Stimulated activated CD4-positive, alpha-beta T cell treated with anti-CD3 and anti-CD28 coated beads, TNF-alpha, amount 100 ng/mL, for 24 hours (primary cell): ENCODE measurements at regions not wholly inside any gene's neighbourhood (a gene's known extent, or its start where the extent isn't known, plus 50 kb on each side); places are given as distances from the start of the nearest gene placed in this dataset.
"Not testable (repeated sequence)": the region's sequence is repeated elsewhere in the genome, so short reads cannot be mapped to it uniquely, and the experiment has no call there.

Source experiments
- DNase-seq, 3 experiments: peaks; one replicate each; pipeline ENCODE4 v3.0.0-alpha.2; 2020; ENCODE audit warnings: low read depth in 3 of 3

DNA sequence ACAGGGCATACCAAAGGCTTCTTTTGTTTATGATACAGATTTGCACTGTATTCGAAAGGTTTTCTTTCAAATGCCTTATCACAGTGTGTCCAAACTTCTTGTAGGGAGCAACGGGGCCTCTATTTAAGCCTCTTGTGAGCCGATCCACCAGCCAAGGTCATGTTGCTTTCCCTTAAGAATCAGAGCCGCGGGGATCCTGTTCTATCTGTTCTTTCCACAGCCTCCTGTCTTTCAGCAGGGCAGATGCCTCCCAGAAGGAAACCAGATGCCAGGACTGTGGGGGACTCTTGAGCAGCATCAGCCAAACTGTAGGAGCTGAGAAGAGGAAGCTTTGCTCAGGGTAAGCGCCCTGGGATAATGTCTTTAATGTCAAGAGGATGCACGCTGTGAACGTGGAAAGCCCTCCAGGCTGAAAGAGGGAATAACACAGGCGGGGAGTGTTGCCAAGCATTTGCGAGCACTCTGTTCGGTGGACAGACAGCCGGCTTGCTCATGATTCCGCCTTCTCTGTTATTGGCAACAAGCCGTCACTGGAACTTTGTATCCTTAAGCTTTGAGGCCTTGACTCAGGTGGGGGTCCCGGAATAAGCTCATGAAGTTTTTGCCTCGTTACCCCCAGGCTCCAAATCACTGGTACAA is 279.8 kb upstream of the FRG1 start:
- DNase-seq = no peak

- DNase-seq = no peak
Observed at GRCh38 chr4:189664693-189665250, 275.9 kb upstream of the FRG1 start.

DNA sequence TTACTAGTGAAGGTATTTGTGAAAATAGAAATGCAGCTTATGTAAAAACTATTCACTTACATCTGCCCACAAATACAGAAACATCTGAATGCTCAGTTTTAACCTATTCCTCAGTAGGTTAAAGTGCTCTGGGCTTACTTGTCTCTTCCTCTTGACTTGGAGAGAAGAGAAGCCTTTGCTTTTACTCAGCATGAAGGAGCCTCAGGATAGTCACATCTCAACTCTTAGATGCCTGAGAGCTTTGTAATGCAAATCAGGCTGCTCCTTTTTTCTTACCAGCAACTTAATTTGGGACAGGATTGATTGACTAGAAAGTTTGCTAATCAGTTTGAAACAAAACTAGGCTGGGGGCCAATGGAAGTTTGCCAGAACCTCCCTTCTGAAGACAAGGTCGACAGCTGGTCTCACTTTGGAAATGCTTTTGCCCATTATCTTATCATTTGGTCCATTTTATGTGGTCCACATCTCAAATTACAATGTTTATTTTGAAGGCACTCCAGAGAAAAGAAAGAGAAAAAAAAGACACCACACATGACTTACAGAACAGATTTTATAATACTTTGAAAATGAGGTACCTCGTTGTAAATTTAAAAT is 274.9 kb upstream of the FRG1 start:
- DNase-seq = not testable (repeated sequence)

DNA sequence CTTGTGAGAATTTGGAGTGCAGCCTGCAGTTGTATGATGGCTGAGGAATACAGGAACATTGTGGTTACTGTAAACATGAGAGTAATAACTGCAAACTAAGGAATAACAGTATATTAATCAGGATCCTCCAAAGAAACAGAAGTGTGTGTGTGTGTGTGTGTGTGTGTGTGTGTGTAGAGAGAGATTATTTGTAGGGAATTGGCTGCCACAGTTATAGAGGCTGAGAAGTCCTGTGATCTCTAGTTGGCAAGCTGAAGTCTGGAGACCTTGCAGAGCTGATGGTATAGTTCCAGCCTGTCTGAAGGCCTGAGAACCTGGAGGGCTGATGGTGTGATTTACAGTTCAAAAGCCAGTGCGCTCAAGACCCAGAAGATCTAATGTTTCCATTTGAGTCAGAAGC is 273.3 kb upstream of the FRG1 start:
- DNase-seq = not testable (repeated sequence)

DNA sequence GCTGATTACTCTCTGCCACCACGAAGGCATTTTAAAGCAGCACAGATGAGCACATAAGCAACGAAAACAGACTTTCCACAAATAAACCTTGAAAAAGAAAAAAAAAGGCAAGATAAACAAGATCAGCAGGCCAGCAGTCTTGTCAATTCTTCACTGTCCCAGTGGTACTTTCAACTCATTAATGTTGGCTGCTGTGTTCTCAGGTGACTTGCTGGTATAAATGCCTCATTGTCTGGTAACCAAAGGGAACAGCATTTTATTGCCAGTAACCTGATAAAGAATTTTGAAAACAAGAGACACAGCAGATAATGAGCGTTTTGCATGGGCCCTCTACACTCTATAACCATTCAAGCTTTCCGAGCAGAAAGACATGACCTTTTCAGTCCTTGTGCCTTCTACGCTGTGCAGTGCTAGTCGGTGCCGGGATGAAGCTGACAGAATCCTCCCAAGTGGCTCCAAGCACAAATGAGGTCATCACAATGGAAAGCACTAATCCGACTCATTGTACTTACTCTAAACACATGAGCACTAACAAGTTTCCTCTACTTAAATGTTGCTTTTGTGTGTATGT is 242.9 kb upstream of the FRG1 start:
- DNase-seq = not testable (repeated sequence)

GRCh38 chr4:189703000-189703399 is 237.7 kb upstream of the FRG1 start:
- DNase-seq = not testable (repeated sequence)

DNA sequence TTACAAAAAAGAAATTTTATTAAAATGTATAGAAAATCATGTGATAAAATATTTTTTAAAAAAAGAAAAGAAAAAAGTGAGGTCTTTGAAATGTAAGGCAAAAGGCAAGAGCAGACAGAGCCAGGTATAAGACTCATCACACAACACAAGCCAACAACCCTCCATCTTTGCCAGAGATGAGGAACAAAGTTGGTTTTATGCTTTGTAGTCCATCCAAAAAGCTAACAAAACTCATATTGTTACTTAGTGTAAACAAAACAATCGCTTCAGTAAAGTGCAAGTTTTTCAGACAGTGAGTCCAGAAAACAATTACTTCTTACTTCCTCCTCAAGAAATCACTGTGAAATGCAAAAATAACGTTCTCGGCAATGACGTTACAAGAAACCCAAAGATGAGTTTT is 233.9 kb upstream of the FRG1 start:
- not testable (repeated sequence) for DNase-seq

GRCh38 chr4:189707227-189707626 is 233.4 kb upstream of the FRG1 start:
- DNase-seq = not testable (repeated sequence)

- DNase-seq = not testable (repeated sequence)
Observed at GRCh38 chr4:189711956-189712355, 228.7 kb upstream of the FRG1 start.

DNA sequence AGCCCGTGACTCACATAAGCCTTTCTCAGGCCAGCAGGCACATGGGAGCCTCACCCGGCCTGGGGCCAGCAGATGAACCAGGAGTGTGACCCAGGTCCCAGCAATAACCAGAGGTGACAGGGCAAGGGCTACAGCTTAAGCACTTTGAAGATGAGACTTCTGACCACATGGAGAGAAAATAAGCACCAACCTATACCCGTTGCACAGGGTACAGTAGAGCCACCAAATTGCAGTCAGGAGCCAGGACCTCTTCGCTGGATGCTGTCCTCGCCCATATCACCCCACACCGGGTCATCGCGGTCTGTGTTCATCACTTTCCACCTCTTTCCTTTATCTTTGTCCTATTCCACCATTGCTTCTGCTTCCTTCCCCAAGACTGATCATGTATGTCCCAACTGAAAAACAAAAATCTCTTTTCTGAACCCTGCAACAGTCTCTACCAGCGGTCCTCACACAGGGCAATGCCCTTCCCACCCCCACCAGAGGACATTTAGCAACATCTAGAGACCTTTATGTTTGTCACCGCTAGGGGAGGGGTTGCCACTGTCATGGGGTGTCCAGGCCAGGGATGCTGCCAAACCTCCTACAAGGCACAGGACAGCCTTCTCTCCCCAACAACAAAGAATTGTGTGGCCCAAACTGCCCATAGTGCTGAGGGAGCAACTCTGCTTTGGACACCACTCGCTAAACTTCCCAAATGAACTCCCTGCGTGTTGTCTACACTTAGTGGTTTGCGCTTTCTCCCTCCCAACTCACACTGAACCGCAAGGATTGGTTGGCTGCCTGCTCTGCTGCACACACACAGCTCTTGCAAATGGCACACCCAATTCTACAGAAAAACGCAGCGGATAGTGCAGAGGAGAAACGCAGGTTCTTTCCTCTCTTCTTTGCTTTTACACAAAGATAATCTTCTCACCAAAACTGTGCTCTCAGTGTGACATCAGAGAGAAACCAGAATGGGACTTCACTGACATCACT is 219.4 kb upstream of the FRG1 start:
- not testable (repeated sequence) for DNase-seq

GRCh38 chr4:189722324-189723003 is 218.2 kb upstream of the FRG1 start:
- DNase-seq = not testable (repeated sequence)

- not testable (repeated sequence) for DNase-seq
Observed at GRCh38 chr4:189727982-189728638, 212.6 kb upstream of the FRG1 start.

DNA sequence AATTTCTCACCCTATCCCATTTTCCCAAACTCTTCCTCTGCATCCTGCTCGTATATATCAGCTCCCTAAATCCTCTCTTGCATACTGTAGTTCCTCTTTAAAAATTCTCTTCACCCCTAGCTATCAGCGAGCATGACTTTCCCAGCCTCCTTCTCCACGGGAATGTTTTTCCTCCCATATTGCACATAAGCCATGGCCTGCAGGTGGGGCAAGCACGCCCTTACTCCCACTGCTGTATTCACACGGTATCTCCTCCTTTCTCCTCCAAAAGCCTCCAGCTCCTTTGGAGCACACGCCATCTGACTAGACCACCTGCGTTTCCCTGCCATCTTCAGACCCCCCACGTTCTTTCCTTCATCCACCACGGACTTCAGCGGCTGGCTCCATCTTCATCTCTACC is 208.7 kb upstream of the FRG1 start:
- not testable (repeated sequence) for DNase-seq

DNA sequence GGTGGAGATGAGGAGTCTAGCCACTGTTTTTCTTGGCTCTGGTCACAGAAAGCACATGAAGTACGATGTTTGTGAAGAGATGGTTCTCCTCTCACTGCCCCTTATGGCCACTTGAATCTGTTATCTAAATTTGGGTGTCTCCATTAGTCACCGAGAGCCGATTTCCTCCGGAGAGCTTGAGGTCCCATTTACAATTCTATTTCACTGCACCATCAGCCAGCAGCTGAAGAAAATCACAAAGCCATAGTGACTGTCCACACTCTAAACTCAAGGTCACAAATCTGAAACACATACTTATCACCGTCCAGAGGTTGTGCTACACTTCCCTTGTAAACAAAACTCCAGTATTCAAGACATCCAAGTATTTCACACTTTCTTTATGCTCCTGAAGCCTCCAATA is 207.2 kb upstream of the FRG1 start:
- not testable (repeated sequence) for DNase-seq

GRCh38 chr4:189734648-189735267 is 205.9 kb upstream of the FRG1 start:
- DNase-seq = not testable (repeated sequence)

- DNase-seq = not testable (repeated sequence)
Observed at GRCh38 chr4:189736656-189737055, 204.0 kb upstream of the FRG1 start.

GRCh38 chr4:189740118-189740517 is 200.6 kb upstream of the FRG1 start:
- DNase-seq = not testable (repeated sequence)

- no peak for DNase-seq
Observed at GRCh38 chr4:189740873-189741272, 199.8 kb upstream of the FRG1 start.

- not testable (repeated sequence) for DNase-seq
Observed at GRCh38 chr4:189753092-189753491, 187.6 kb upstream of the FRG1 start.

DNA sequence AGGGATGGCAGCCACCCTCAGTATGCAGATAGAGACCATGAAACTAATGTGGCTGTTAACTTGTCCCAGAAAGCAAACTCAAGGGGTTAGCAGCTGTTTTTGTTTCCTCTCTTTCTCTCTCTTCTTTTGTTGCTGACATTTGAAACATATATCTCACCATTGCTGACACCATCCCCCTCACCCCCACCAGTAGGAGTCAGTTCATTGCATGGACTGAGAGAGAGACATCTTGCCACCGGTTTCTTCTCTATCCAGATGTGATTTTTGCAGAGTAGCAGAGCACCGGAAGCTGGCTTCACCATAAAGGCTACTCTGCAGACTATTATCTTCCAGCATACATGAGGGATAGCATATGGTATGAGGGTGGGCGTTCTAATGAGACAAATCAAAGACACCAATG is 177.1 kb upstream of the FRG1 start:
- DNase-seq = no peak
